Erythroblast (primary cell): ENCODE measurements at regions not wholly inside any gene's neighbourhood (a gene's known extent, or its start where the extent isn't known, plus 50 kb on each side); places are given as distances from the start of the nearest gene placed in this dataset.

Experiments
- GATA1 ChIP-seq: IDR thresholded peaks from 2 replicates; pipeline ENCODE4 v1.6.1; 2011; ENCODE audit warnings: low read depth, mild to moderate bottlenecking, control low read depth, low read length, moderate library complexity
- POLR2A ChIP-seq: IDR thresholded peaks from 2 replicates; pipeline ENCODE4 v1.6.1; 2011; ENCODE audit warnings: mild to moderate bottlenecking, low read length

DNA sequence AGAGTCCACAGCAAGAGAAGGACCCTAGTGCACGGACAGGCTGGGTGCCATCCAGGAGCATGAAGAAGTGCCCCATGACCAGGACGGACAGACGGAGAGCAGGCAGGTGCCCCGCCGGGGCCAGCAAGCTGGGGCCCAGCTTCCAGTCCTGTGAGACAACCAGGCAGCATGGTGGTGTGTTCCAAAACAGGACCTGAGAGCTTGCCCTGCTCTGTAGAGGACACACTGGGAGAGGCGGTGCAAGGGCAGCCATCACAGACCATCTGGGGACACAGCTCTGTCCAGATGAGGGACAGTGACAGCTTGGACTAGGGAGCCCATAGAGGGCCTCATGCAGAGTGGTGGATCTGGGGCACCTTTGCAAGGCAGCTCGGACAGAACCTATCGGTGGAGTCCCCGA, 279.8 kb downstream of the EIPR1 start:
- TF ChIP-seq POLR2A, result no peak
- no peak for TF ChIP-seq GATA1
